HAP-1 (cell line): ENCODE measurements at regions not wholly inside any gene's neighbourhood (a gene's known extent, or its start where the extent isn't known, plus 50 kb on each side); places are given as distances from the start of the nearest gene placed in this dataset.
"Not testable (repeated sequence)": the region's sequence is repeated elsewhere in the genome, so short reads cannot be mapped to it uniquely, and the experiment has no call there.

ENCODE experiments used
- DNase-seq, 2 experiments: peaks; one replicate each; pipeline ENCODE4 v3.0.0-alpha.2; 2016 to 2020; ENCODE audit warnings: low spot score in 2 of 2
- H3K27me3 ChIP-seq: fragments of 250-450 bp; sonication (Bioruptor Pico); 2 replicates; pipeline ENCODE4 v1.5.1; 2020; ENCODE audit warnings: low read depth, mild to moderate bottlenecking, moderate library complexity
- H3K36me3 ChIP-seq: fragments of 250-450 bp; sonication (Bioruptor Pico); replicated peaks from 2 replicates; pipeline ENCODE4 v1.5.1; 2020; ENCODE audit warnings: mild to moderate bottlenecking
- H3K4me1 ChIP-seq: fragments of 250-450 bp; sonication (Bioruptor Pico); 2 replicates; pipeline ENCODE4 v1.5.1; 2020; ENCODE audit warnings: mild to moderate bottlenecking
- H3K4me3 ChIP-seq: fragments of 250-450 bp; sonication (Bioruptor Pico); 2 replicates; pipeline ENCODE4 v1.5.1; 2020; ENCODE audit warnings: mild to moderate bottlenecking, moderate library complexity
- H3K9me3 ChIP-seq: fragments of 250-450 bp; sonication (Bioruptor Pico); 2 replicates; pipeline ENCODE4 v1.5.1; 2020; ENCODE audit warnings: mild to moderate bottlenecking, moderate library complexity
- in situ Hi-C: fragments of 300-500 bp; cut with MboI; formaldehyde crosslinking; loops from 3 replicates; pipeline ENCODE4 v1.14.3; 2020; ENCODE audit warnings: low sequenced_read_pairs, inconsistent platforms, mixed read lengths

DNA sequence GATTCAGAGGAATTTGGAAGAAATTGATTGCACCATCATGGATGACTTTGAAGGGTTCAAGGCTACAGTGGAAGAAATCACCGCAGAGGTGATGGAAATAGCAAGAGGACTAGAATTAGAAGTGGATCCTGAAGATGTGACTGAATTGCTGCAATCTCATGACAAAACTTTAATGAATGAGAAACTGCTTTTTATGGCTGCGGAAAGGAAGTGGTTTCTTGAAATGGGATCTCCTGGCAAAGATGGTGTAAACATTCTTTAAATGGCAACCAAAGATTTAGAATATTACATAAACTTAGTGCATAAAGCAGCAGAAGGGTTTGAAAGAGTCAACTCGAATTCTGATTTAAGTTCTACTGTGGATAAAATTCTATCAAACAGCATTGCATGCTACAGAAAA is 698.6 kb downstream of the PLA2G4A start:
- in situ Hi-C loops = no loop called here
- H3K36me3 ChIP-seq = no peaks in the 10 kb centered on the region
- DNase-seq = no peak

DNA sequence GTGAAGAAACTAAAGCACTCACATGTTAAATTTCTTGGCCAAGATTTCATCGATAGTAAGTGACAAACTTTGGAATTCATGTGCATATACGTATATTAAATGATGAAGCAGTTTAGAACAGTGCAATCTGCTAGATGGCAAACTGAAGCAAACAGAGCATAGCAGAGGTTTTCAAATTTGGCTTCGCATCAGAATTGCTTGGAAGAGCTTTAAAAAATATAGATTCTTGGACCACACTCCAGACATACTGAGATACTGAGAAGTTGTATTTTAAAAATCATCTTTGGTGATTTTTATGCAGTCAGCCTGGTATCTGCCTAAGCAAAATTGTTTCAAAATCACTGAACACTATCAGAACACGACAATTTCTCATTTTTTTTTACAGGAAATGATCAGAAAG is 709.2 kb downstream of the PLA2G4A start:
- no peak overlapping the region for H3K4me3 ChIP-seq
- H3K9me3 ChIP-seq = no peaks in the 10 kb centered on the region
- no peaks in the 10 kb centered on the region for H3K36me3 ChIP-seq
- DNase-seq = no peak
- H3K4me1 ChIP-seq = no peaks in the 10 kb centered on the region
- no peaks in the 10 kb centered on the region for H3K27me3 ChIP-seq
- in situ Hi-C loops = no loop called here

More for the DNA sequence above, 698.6 kb downstream of the PLA2G4A start:
- Histone ChIP-seq H3K27me3 (no peaks in the 10 kb centered on the region), H3K9me3 (no peaks in the 10 kb centered on the region), H3K4me1 (no peaks in the 10 kb centered on the region), H3K4me3 (no peak overlapping the region)

DNA sequence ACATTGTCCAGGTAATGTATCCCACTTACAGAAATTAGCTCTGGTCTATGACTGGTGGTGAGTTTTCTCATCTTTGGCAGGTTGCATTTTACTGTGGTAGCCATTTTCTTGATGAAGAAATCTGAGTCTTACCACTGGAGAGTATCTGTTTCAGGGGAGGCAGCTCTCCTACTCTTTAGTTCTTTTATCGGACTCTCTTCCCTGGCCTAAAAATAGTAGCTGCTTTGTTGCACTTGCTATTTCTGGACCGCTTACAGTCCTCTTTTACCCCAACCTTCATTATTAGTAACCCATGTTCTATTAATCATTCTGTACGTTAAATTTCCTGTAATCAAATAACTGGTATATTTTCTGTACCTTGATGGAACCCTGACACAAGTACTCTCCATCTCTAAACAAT is 720.8 kb downstream of the PLA2G4A start:
- DNase-seq = no peak
- in situ Hi-C loops = no loop called here
- Histone ChIP-seq H3K4me1 (no peaks in the 10 kb centered on the region), H3K4me3 (no peak overlapping the region), H3K9me3 (no peaks in the 10 kb centered on the region), H3K36me3 (no peaks in the 10 kb centered on the region), H3K27me3 (no peaks in the 10 kb centered on the region)

DNA sequence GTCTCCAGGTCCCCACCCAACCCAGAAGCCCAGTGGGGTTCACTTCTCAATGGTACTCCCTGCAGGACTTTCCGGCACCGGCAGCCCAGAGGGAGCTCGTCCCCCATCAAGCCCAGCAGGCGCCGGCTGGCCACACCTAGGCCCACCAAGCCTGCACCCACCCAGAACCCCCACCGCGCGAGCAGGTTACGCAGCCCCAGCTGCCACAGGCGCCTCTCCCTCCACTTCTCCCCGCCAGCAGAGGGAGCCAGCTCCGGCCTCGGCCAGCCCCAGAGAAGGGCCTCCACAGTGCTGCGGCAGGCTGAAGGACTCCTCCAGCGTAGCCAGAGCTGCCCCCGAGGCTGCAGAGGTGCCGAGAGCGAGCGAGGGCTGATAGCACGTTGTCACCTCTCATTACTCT is 722.3 kb downstream of the PLA2G4A start:
- H3K4me1 ChIP-seq = no peaks in the 10 kb centered on the region
- DNase-seq = peak in 1 of 2 experiments; percentile 11
- no peak overlapping the region for H3K4me3 ChIP-seq
- no peaks in the 10 kb centered on the region for H3K27me3 ChIP-seq
- H3K36me3 ChIP-seq = no peaks in the 10 kb centered on the region
- in situ Hi-C loops = no loop called here
- H3K9me3 ChIP-seq = no peaks in the 10 kb centered on the region

DNA sequence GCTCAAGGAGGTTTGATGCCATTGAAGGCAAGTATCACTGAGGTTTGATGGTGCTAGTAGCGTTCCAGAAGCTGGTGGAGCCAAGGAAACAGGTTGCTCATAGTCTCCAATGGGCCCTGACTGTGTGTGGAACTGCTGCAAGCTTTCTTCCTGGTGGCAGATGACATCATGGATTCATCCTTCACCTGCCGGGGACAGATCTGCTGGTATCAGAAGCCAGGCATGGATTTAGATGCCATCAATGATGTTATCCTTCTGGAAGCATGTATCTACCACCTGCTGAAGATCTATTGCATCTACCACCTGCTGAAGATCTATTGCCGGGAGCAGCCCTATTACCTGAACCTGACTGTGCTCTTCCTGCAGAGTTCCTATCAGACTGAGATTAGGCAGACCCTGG is 734.4 kb downstream of the PLA2G4A start:
- H3K9me3 ChIP-seq = no peaks in the 10 kb centered on the region
- no peak for DNase-seq
- no peaks in the 10 kb centered on the region for H3K4me1 ChIP-seq
- in situ Hi-C loops = no loop called here
- H3K27me3 ChIP-seq = no peaks in the 10 kb centered on the region
- H3K4me3 ChIP-seq = no peak overlapping the region
- H3K36me3 ChIP-seq = no peaks in the 10 kb centered on the region

DNA sequence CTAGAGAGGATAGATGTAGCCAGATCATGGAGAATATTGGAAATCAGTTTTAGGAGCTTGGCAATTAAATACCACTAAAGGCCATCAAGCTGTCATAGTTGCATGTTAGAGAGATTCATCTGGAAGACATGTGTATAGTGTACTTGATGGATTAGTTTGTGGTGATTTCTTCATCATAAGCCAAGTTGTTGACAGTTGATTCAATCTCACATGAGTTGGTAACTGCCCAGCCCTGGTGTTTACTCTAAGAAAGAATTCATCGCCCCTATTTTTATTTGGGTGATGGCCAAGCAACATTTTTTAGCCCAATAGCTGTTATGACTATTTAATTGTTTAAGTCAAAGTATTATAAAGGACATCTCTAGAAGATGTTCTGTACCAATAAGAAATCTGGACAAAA is 737.6 kb downstream of the PLA2G4A start:
- Histone ChIP-seq H3K4me3 (no peak overlapping the region), H3K4me1 (no peaks in the 10 kb centered on the region), H3K27me3 (no peaks in the 10 kb centered on the region), H3K36me3 (no peaks in the 10 kb centered on the region), H3K9me3 (no peaks in the 10 kb centered on the region)
- in situ Hi-C loops = no loop called here
- no peak for DNase-seq

DNA sequence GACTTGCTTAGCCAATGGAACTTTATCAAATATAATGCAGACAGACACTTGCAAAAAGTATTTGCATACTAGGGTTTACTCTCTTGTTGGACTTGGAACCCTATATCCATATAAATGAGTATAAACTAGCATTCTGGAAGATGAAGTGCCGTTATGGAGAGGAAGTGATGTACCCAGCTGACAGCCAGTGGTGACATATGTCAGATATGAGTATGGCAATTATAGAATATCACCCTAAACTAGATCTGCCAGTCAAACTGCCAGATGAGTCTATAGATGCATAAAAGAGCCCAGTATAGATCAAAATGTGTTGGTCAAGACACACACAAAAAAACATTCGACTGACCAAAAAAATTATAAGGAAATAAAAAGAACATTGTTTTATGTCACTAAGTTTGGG is 739.3 kb downstream of the PLA2G4A start:
- Histone ChIP-seq H3K4me3 (no peak overlapping the region), H3K27me3 (no peaks in the 10 kb centered on the region), H3K4me1 (no peaks in the 10 kb centered on the region), H3K36me3 (no peaks in the 10 kb centered on the region), H3K9me3 (no peaks in the 10 kb centered on the region)
- no peak for DNase-seq
- in situ Hi-C loops = no loop called here

DNA sequence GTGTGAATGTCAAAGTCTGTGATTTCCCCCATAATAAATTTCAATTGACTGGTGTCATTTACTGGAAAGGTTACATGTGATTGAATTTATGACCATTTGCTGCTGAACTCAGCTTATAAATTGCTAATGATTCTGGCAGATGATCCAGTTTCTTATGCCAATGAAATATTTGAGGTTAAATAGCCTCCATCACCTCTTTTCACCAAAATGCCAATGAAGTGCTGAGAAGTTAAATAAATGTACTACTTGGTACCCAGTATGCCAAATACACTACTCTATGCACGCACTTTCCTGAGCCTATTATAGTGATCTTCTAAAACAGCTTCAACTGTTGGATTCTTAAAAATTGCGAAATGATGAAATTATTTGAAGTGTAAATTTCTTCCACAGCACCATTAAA is 741.4 kb downstream of the PLA2G4A start:
- no peaks in the 10 kb centered on the region for H3K4me1 ChIP-seq
- in situ Hi-C loops = no loop called here
- H3K9me3 ChIP-seq = no peaks in the 10 kb centered on the region
- DNase-seq = no peak
- no peaks in the 10 kb centered on the region for H3K27me3 ChIP-seq
- no peak overlapping the region for H3K4me3 ChIP-seq
- H3K36me3 ChIP-seq = no peaks in the 10 kb centered on the region

DNA sequence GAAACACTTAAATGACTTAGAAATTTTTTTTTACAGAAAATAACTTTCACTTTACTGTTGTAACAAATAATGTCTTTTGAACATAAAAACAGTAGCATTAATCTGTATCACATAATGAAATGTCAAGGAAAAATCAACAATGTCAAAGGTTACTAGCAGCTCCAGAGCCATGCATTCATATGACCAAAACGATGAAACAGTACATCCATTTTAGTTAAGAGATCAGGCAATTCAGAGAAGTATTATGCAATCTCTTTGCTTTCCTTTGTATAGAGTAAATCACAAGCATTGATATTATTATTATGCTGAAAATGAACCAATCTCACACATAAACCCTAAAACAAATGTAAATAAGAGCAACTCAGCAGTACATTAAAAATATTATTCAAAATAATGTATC is 748.9 kb downstream of the PLA2G4A start:
- Histone ChIP-seq H3K4me1 (no peaks in the 10 kb centered on the region; the same call in 1 of the 2 replicates), H3K4me3 (no peak overlapping the region), H3K9me3 (no peaks in the 10 kb centered on the region), H3K27me3 (no peaks in the 10 kb centered on the region), H3K36me3 (no peaks in the 10 kb centered on the region)
- in situ Hi-C loops = no loop called here
- no peak for DNase-seq

DNA sequence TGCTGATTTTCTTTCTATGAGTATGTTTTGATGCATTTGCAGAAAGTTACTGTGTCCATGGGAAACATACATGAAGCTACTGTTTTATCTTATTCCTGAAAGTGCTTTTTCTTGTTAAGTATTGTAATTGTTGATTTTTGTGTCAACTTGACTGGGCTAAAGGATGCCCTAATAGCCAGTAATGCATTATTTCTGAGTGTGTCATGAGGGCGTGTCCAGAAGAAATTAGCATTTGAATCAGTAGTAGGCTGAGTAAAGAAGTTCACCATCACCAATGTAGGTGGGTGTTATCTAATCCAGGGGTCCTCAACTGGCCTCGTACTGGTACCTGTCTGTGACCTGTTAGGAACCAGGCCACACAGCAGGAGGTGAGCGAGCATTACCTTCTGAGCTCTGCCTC is 760.2 kb downstream of the PLA2G4A start:
- in situ Hi-C loops = no loop called here
- Histone ChIP-seq H3K4me1 (no peaks in the 10 kb centered on the region), H3K27me3 (no peaks in the 10 kb centered on the region), H3K36me3 (no peaks in the 10 kb centered on the region), H3K4me3 (no peak overlapping the region), H3K9me3 (no peaks in the 10 kb centered on the region)
- no peak for DNase-seq

DNA sequence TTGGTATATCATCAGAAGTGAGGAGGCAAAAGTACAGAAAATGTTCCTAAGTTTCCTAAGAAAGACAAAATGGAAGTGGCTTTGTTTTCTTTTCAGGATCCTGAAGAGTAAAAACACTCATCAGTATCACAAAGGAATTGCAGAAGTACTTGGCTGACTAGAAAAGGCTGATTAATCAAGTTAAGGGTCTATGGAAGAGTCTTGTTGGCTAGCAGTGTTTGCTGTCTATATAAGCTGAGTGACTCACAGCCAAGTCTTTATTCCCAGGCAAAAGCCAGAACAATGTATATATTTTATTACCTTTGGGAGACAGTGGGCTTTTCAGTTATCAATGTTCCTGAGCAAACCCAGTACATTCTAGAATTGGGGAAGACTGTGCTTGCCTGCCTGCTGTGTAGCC is 777.0 kb downstream of the PLA2G4A start:
- Histone ChIP-seq H3K9me3 (no peaks in the 10 kb centered on the region), H3K4me1 (no peaks in the 10 kb centered on the region), H3K36me3 (no peaks in the 10 kb centered on the region), H3K27me3 (no peaks in the 10 kb centered on the region), H3K4me3 (no peak overlapping the region)
- peak in 1 of 2 experiments; percentile 11 for DNase-seq
- in situ Hi-C loops = no loop called here

DNA sequence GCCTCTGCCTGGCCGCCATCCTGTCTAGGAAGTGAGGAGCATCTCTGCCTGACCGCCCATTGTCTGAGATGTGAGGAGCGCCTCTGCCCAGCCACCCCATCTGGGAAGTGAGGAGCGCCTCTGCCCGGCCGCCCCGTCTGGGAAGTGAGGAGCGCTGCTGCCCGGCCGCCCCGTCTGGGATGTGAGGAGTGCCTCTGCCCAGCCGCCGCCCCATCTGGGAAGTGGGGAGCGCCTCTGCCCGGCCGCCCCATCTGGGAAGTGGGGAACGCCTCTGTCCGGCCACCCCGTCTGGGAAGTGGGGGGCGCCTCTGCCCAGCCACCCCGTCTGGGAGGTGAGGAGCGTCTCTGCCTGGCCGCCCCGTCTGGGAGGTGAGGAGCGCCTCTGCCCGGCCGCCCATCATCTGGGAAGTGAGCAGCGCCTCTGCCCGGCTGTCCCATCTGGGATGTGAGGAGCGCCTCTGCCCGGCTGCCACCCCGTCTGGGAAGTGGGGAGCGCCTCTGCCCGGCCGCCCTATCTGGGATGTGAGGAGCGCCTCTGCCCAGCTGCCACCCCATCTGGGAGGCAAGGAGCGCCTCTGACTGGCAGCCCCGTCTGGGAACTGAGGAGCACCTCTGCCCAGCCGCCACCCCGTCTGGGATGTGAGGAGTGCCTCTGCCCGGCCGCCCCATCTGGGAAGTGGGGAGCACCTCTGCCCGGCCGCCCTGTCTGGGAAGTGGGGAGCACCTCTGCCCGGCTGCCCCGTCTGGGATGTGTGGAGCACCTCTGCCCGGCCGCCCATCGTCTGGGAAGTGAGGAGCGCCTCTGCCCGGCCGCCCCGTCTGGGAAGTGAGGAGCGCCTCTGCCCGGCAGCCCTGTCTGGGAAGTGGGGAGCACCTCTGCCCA is 787.3 kb downstream of the PLA2G4A start:
- H3K4me1 ChIP-seq, in situ Hi-C loops, DNase-seq, H3K9me3 ChIP-seq, H3K36me3 ChIP-seq, H3K27me3 ChIP-seq, H3K4me3 ChIP-seq: not testable (repeated sequence)

DNA sequence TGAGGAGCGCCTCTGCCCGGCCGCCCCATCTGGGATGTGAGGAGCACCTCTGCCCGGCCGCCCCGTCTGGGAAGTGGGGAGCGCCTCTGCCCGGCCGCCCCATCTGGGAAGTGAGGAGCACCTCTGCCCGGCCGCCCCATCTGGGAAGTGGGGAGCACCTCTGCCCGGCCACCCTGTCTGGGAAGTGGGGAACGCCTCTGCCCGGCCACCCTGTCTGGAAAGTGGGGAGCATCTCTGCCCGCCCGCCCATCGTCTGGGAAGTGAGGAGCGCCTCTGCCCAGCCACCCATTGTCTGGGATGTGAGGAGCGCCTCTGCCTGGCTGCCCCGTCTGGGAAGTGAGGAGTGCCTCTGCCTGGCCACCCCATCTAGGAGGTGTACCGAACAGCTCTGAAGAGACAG is 788.1 kb downstream of the PLA2G4A start:
- DNase-seq, H3K9me3 ChIP-seq, in situ Hi-C loops, H3K36me3 ChIP-seq, H3K4me1 ChIP-seq, H3K4me3 ChIP-seq, H3K27me3 ChIP-seq: not testable (repeated sequence)

DNA sequence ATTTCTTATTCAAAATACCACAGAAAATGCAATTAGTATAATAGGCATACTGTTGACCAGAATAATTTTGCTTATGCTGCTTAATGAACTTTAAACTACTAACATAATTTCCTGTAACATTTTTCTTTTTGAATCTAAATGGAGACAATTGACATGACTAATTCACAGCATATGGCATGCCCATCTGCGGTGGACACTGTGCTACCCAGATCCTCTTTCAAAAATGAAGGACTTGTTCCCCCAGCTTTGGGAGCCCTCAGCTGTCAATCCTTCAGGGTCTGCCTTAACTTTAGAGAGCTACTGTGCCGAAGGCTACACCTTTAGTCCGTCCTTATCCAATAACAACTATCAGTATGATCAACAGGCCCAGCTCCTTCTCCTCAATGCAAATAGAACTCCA is 789.0 kb downstream of the PLA2G4A start:
- H3K27me3 ChIP-seq = no peaks in the 10 kb centered on the region
- H3K36me3 ChIP-seq = no peaks in the 10 kb centered on the region
- no peaks in the 10 kb centered on the region for H3K4me1 ChIP-seq
- H3K4me3 ChIP-seq = no peak overlapping the region
- in situ Hi-C loops = no loop called here
- no peaks in the 10 kb centered on the region for H3K9me3 ChIP-seq
- DNase-seq = no peak

DNA sequence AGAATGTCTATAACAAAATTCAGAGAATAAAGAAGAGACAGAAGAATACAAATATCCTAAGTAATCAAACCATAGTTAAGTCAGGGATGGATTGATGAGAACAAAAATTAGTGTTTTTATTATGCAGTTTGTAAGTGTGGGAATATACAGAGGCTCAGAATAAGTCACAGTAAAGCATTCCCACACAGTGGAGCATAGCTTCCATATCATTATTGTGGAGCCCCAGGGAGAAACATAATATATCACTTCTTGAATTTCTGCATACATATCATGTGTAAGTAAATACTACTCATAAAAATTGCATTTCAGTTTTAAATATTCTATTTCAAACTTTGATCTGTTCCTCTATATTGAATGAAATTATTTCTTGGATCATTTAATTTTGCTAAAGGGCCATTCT is 790.4 kb downstream of the PLA2G4A start:
- in situ Hi-C loops = no loop called here
- no peak overlapping the region for H3K4me3 ChIP-seq
- H3K9me3 ChIP-seq = no peaks in the 10 kb centered on the region
- H3K4me1 ChIP-seq = peaks cover under 1% of the 10 kb centered on the region
- H3K27me3 ChIP-seq = no peaks in the 10 kb centered on the region
- no peak for DNase-seq
- H3K36me3 ChIP-seq = no peaks in the 10 kb centered on the region
